Adrenal gland (tissue), 9 donors: ENCODE measurements at regions not wholly inside any gene's neighbourhood (a gene's known extent, or its start where the extent isn't known, plus 50 kb on each side); places are given as distances from the start of the nearest gene placed in this dataset.
"Not testable (repeated sequence)": the region's sequence is repeated elsewhere in the genome, so short reads cannot be mapped to it uniquely, and the experiment has no call there.

ENCODE experiments used
- DNase-seq, 7 donors: peaks; one replicate each; pipeline ENCODE4 v3.0.0-alpha.2; 2019 to 2020
- H3K27ac ChIP-seq, 5 donors: fragments of 200-600 bp; sonication (generic) in 4 of 5; 1 replicate in 3 of 5; 2 replicates in 2 of 5; pipeline versions ENCODE4 v1.5.1 to v1.8.0; 2016 to 2020; ENCODE audit warnings: mild to moderate bottlenecking in 1 of 5
- H3K27me3 ChIP-seq: fragments of 200-600 bp; 2 replicates; pipeline ENCODE4 v1.8.0; 2021
- H3K36me3 ChIP-seq, 2 donors: fragments of 200-600 bp; replicated peaks in 1 of 2; 1 replicate in 1 of 2; 2 replicates in 1 of 2; pipeline versions ENCODE4 v1.5.1 to v1.8.0; 2018 to 2022
- H3K4me1 ChIP-seq, 2 donors: fragments of 200-600 bp; replicated peaks in 1 of 2; 1 replicate in 1 of 2; 2 replicates in 1 of 2; pipeline versions ENCODE4 v1.5.1 to v1.8.0; 2018 to 2021
- H3K4me3 ChIP-seq, 4 donors: fragments of 200-600 bp; sonication (generic) in 3 of 4; one replicate each; pipeline ENCODE4 v1.5.1; 2016 to 2018
- H3K9me3 ChIP-seq, 3 donors: fragments of 200-600 bp; sonication (generic) in 1 of 3; replicated peaks in 1 of 3; 1 replicate in 2 of 3; 2 replicates in 1 of 3; pipeline versions ENCODE4 v1.5.1 to v1.8.0; 2016 to 2021
- POLR2A ChIP-seq, 2 donors: fragments of 450-650 bp; IDR thresholded peaks; one replicate each; pipeline ENCODE4 v1.6.1; 2017; ENCODE audit warnings: antibody characterized with exemption in 2 of 2, mild to moderate bottlenecking in 2 of 2, moderate library complexity in 1 of 2
- WGBS, 4 donors: extraction: QIAGEN DNeasy Blood & Tissue Kit in 2 of 4; methylation state at CpG; one replicate each; pipeline versions ENCODE4 v1.1.5 to v1.1.7; 2013 to 2017; 5-methylcytosine and 5-hydroxymethylcytosine counted together
- intact Hi-C, 2 donors: fragments of 100-400 bp; cut with DNase I; formaldehyde crosslinking; loops; one replicate each; pipeline versions ENCODE4 v1.14.1 to v1.15.0; 2022 to 2023
- TF ChIP-seq, protein P1 (sequence below), 6 experiments: fragments of 450-650 bp in 4 of 6; fragments of 200-600 bp in 2 of 6; sonication (generic) in 1 of 6; IDR thresholded peaks; 1 replicate in 5 of 6; 2 replicates in 1 of 6; pipeline versions ENCODE4 v1.5.1 to v1.8.0; 2016 to 2021; ENCODE audit warnings: antibody characterized with exemption in 6 of 6, mild to moderate bottlenecking in 2 of 6, moderate library complexity in 1 of 6
- donor health status: healthy with polysubstance abuse.
- donor health status: Bipolar disorder and iron deficiency.
- donor health status: DM: yes; HTN: yes; CAD: no.
- donor health status: DM: no; HTN: no; CAD: no.
- donor health status: DM: no; HTN: no; CAD: no.

DNA sequence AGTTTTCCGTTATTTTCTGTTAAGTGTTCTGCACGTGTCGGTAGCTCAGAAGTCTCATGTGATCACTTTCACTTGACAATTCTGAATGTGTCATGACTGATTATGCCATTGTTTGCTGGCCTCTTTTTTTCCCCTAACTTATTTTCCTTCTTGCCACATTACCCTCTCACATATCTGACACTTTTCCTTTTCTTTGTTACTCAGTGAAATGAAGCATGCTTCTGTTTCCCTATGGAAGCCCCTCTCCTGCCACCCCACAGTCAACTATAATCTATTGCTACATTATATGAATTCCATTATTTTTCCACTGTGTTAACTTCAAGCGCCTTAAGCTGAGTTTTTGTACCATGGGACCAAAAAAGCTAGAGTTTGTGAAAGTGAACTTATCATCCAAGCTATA, 531.6 kb upstream of the HS3ST5 start:
- no peaks in the 10 kb centered on the region for H3K4me1 ChIP-seq
- no peaks in the 10 kb centered on the region for H3K27me3 ChIP-seq
- TF ChIP-seq, protein P1, sequence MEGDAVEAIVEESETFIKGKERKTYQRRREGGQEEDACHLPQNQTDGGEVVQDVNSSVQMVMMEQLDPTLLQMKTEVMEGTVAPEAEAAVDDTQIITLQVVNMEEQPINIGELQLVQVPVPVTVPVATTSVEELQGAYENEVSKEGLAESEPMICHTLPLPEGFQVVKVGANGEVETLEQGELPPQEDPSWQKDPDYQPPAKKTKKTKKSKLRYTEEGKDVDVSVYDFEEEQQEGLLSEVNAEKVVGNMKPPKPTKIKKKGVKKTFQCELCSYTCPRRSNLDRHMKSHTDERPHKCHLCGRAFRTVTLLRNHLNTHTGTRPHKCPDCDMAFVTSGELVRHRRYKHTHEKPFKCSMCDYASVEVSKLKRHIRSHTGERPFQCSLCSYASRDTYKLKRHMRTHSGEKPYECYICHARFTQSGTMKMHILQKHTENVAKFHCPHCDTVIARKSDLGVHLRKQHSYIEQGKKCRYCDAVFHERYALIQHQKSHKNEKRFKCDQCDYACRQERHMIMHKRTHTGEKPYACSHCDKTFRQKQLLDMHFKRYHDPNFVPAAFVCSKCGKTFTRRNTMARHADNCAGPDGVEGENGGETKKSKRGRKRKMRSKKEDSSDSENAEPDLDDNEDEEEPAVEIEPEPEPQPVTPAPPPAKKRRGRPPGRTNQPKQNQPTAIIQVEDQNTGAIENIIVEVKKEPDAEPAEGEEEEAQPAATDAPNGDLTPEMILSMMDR (IDR thresholded peaks at IDR 0.05): no peak
- no peak for TF ChIP-seq POLR2A (IDR thresholded peaks at IDR 0.05)
- H3K4me3 ChIP-seq: no peak overlapping the region
- no peak overlapping the region for H3K27ac ChIP-seq
- H3K36me3 ChIP-seq: no peaks in the 10 kb centered on the region
- DNase-seq: no peak
- no peaks in the 10 kb centered on the region for H3K9me3 ChIP-seq
- 81 to 89% (median 84%) methylated on average over 4 of the region's 4 CpGs for WGBS, 4 donors
- intact Hi-C loops: no loop called here

DNA sequence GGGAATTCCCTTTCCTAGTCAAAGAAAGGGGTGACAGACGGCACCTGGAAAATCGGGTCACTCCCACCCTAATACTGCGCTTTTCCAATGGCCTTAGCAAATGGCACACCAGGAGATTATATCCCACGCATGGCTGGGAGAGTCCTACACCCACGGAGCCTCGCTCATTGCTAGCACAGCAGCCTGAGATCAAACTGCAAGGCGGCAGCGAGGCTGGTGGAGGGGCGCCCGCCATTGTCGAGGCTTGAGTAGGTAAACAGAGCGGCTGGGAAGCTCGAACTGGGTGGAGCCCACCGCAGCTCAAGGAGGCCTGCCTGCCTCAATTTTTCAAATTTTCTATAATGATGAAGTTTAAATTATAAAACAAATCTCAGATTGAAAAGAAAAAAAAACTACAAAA, 522.7 kb upstream of the HS3ST5 start:
- H3K27me3 ChIP-seq, H3K4me1 ChIP-seq, H3K36me3 ChIP-seq, H3K4me3 ChIP-seq, H3K27ac ChIP-seq, intact Hi-C loops, DNase-seq, H3K9me3 ChIP-seq: not testable (repeated sequence)
- WGBS, 4 donors: 90 to 94% (median 92%) methylated on average over 14 of the region's 14 CpGs

DNA sequence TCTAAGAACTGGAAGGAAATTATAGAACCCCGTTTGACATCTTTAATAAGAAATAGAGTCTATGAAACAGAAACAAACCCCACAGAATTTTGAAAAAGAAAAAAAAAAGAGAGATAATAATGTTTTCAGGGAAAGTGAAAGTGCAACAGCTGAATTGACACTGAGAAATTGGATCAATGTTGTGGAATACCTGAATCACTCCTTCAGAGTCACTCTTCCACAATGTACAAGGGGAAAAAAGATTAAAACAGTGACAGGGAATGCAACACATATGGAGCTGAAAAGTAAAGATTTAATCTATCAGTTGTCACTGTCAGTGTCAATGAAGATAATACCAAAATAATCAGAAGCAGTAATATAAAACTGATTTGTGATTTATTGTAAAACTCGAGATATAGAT, 520.8 kb upstream of the HS3ST5 start:
- H3K27me3 ChIP-seq: no peaks in the 10 kb centered on the region
- no peak for DNase-seq
- WGBS, 4 donors: 43 to 59% (median 47%) methylated on average over 2 of the region's 2 CpGs
- no peak overlapping the region for H3K27ac ChIP-seq
- intact Hi-C loops: no loop called here
- H3K36me3 ChIP-seq: no peaks in the 10 kb centered on the region
- no peaks in the 10 kb centered on the region for H3K9me3 ChIP-seq
- no peaks in the 10 kb centered on the region for H3K4me1 ChIP-seq
- TF ChIP-seq, protein P1 (IDR thresholded peaks at IDR 0.05): no peak
- no peak for TF ChIP-seq POLR2A (IDR thresholded peaks at IDR 0.05)
- no peak overlapping the region for H3K4me3 ChIP-seq

- no peak overlapping the region for H3K27ac ChIP-seq
- no peaks in the 10 kb centered on the region for H3K4me1 ChIP-seq
- no peaks in the 10 kb centered on the region for H3K27me3 ChIP-seq
- H3K9me3 ChIP-seq: no peaks in the 10 kb centered on the region
- H3K4me3 ChIP-seq: no peak overlapping the region
- no peaks in the 10 kb centered on the region for H3K36me3 ChIP-seq
- 35 to 50% (median 45%) methylated on average over 2 of the region's 2 CpGs for WGBS, 4 donors
- no peak for DNase-seq
- no peak for TF ChIP-seq POLR2A (IDR thresholded peaks at IDR 0.05)
- TF ChIP-seq, protein P1 (IDR thresholded peaks at IDR 0.05): no peak
- intact Hi-C loops: no loop called here
Observed at GRCh38 chr6:114862819-114863218, 520.0 kb upstream of the HS3ST5 start.

DNA sequence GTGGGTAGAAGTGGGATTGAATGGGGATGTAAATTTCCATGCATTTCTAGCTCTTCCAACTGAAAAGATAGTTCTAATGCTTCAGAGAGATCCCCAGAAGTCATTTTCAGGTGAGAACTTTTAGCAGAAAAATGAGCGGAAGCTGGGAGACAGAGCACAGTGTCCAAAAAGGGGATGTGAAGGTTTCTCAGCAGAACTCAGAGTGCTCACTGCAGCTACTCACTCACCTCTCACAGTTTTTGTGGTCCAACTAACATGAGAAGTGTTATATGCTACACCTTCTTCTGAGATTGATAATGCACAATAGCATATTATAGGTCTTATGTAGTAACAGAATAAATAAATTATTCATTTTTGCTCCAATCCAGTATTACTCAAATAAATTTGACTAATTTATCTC, 519.2 kb upstream of the HS3ST5 start:
- H3K9me3 ChIP-seq: no peaks in the 10 kb centered on the region
- DNase-seq: no peak
- H3K36me3 ChIP-seq: no peaks in the 10 kb centered on the region
- H3K27ac ChIP-seq: no peak overlapping the region
- intact Hi-C loops: no loop called here
- 45 to 97% (median 91%) methylated on average over 1 of the region's 1 CpG for WGBS, 4 donors
- H3K4me1 ChIP-seq: no peaks in the 10 kb centered on the region
- no peak overlapping the region for H3K4me3 ChIP-seq
- no peak for TF ChIP-seq POLR2A (IDR thresholded peaks at IDR 0.05)
- TF ChIP-seq, protein P1 (IDR thresholded peaks at IDR 0.05): no peak
- H3K27me3 ChIP-seq: no peaks in the 10 kb centered on the region
